Mammary epithelial cell (primary cell): ENCODE measurements at regions not wholly inside any gene's neighbourhood (a gene's known extent, or its start where the extent isn't known, plus 50 kb on each side); places are given as distances from the start of the nearest gene placed in this dataset.

Experiments
- CTCF ChIP-seq, 2 donors: IDR thresholded peaks in 1 of 2; conservative IDR thresholded peaks in 1 of 2; 2 replicates each; pipeline ENCODE4 v1.5.1; 2011 to 2012; ENCODE audit warnings: inconsistent platforms in 2 of 2, low read length in 2 of 2, mild to moderate bottlenecking in 2 of 2, control low read depth in 1 of 2, low read depth in 1 of 2; ENCODE audit not compliant: insufficient read depth in 1 of 2; ENCODE audit errors: extremely low read depth in 1 of 2
- EZH2 ChIP-seq: IDR thresholded peaks from 2 replicates; pipeline ENCODE4 v1.6.1; 2012; ENCODE audit warnings: low read length, inconsistent platforms, borderline replicate concordance

- no peak for TF ChIP-seq CTCF (conservative IDR thresholded peaks at IDR 0.05 in 1 of 2, IDR thresholded peaks at IDR 0.05 in 1 of 2; ENCODE audit: extremely low read depth in 1 of 2, insufficient read depth in 1 of 2, low read depth in 1 of 2, low read length in 2 of 2)
- TF ChIP-seq EZH2, result no peak
Observed at GRCh38 chr7:85593355-85593754, 406.5 kb upstream of the SEMA3D start.
